ENCODE measurements at regions not wholly inside any gene's neighbourhood (a gene's known extent, or its start where the extent isn't known, plus 50 kb on each side); places are given as distances from the start of the nearest gene placed in this dataset.

- Histone ChIP-seq H3K79me2 (ENCODE audit: insufficient read depth, low read depth, low read length) (no peaks in the 10 kb centered on the region), H3K4me2 (ENCODE audit: low read length) (no peak overlapping the region), H3K4me3 (ENCODE audit: low read depth, low read length, poor library complexity, severe bottlenecking) (no peak overlapping the region), H3K4me1 (ENCODE audit: insufficient read depth, low read length, poor library complexity, severe bottlenecking) (no peaks in the 10 kb centered on the region), H3K27ac (ENCODE audit: low read depth, low read length, poor library complexity, severe bottlenecking) (no peak overlapping the region), H3K9me2 (ENCODE audit: insufficient read depth, low read length) (no peaks in the 10 kb centered on the region), H2AFZ (ENCODE audit: low read length) (no peak overlapping the region), H3K36me3 (ENCODE audit: insufficient read depth, low read length) (no peaks in the 10 kb centered on the region), H3K9me3 (ENCODE audit: low read length) (no peaks in the 10 kb centered on the region), H4K20me1 (ENCODE audit: insufficient read depth, low read length) (no peaks in the 10 kb centered on the region)
- POLR2A ChIA-PET = no interaction called here
- BruUV-seq (replicated peaks) = no TSS peak
- intact Hi-C loops (cut with micrococcal nuclease; ENCODE audit: unreplicated experiment) = no loop called here
- CTCF ChIA-PET (ENCODE audit: unreplicated experiment) = no interaction called here
- DNase-seq (ENCODE audit: low spot score) = no peak
- no peak for TF ChIP-seq EZH2phosphoT487 (IDR thresholded peaks at IDR 0.05; ENCODE audit: borderline replicate concordance, low read depth, low read length)
- TF ChIP-seq, protein P1, sequence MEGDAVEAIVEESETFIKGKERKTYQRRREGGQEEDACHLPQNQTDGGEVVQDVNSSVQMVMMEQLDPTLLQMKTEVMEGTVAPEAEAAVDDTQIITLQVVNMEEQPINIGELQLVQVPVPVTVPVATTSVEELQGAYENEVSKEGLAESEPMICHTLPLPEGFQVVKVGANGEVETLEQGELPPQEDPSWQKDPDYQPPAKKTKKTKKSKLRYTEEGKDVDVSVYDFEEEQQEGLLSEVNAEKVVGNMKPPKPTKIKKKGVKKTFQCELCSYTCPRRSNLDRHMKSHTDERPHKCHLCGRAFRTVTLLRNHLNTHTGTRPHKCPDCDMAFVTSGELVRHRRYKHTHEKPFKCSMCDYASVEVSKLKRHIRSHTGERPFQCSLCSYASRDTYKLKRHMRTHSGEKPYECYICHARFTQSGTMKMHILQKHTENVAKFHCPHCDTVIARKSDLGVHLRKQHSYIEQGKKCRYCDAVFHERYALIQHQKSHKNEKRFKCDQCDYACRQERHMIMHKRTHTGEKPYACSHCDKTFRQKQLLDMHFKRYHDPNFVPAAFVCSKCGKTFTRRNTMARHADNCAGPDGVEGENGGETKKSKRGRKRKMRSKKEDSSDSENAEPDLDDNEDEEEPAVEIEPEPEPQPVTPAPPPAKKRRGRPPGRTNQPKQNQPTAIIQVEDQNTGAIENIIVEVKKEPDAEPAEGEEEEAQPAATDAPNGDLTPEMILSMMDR (conservative IDR thresholded peaks at IDR 0.05; ENCODE audit: low read length) = no peak
Measured at GRCh38 chr4:119774840-119775239, 146.2 kb upstream of the PDE5A start.

DNA sequence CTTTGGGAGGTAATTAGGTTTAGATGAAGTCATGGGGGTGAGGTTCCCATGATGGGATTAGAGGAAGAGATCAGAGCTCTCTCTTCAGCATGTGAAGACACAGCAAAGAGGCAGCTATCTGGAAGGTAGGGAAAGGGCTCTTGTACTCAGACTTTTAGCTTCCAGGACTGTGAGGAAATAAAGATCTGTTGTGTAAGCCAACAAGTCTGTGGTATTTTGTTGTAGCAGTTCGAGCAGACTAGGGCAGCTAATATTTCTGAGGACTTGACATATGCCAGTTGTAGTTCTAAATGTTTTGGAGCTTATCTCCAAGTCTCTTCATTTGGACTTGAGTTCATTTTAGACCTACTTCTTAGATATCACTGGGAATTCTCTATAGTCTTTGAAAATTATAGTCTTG is 137.3 kb upstream of the PDE5A start:
- Histone ChIP-seq H3K79me2 (ENCODE audit: insufficient read depth, low read depth, low read length) (no peaks in the 10 kb centered on the region), H3K9me2 (ENCODE audit: insufficient read depth, low read length) (no peaks in the 10 kb centered on the region), H3K27ac (ENCODE audit: low read depth, low read length, poor library complexity, severe bottlenecking) (no peak overlapping the region), H3K36me3 (ENCODE audit: insufficient read depth, low read length) (no peaks in the 10 kb centered on the region), H3K9me3 (ENCODE audit: low read length) (no peaks in the 10 kb centered on the region), H3K4me3 (ENCODE audit: low read depth, low read length, poor library complexity, severe bottlenecking) (no peak overlapping the region), H3K4me1 (ENCODE audit: insufficient read depth, low read length, poor library complexity, severe bottlenecking) (no peaks in the 10 kb centered on the region), H2AFZ (ENCODE audit: low read length) (no peak overlapping the region), H3K4me2 (ENCODE audit: low read length) (no peak overlapping the region), H4K20me1 (ENCODE audit: insufficient read depth, low read length) (no peaks in the 10 kb centered on the region)
- ChIA-PET CTCF (ENCODE audit: unreplicated experiment) (interaction anchor here (0.9 kb wide), 1 partner anchor 34 kb away, joined by 3 read pairs; no protein-coding TSS in a partner anchor), POLR2A (interaction anchor here (0.6 to 1.2 kb wide), 4 partner anchors 18 to 1250 kb away, joined by 3 read pairs; no protein-coding TSS in a partner anchor)
- TF ChIP-seq, protein P1 (conservative IDR thresholded peaks at IDR 0.05; ENCODE audit: low read length) = no peak
- no peak for TF ChIP-seq EZH2phosphoT487 (IDR thresholded peaks at IDR 0.05; ENCODE audit: borderline replicate concordance, low read depth, low read length)
- intact Hi-C loops (cut with micrococcal nuclease; ENCODE audit: unreplicated experiment) = no loop called here
- BruUV-seq (replicated peaks) = no TSS peak
- no peak for DNase-seq (ENCODE audit: low spot score)

GRCh38 chr4:119765469-119765868 is 136.9 kb upstream of the PDE5A start:
- H3K4me1 ChIP-seq (ENCODE audit: insufficient read depth, low read length, poor library complexity, severe bottlenecking) = no peaks in the 10 kb centered on the region
- H3K9me3 ChIP-seq (ENCODE audit: low read length) = no peaks in the 10 kb centered on the region
- ChIA-PET POLR2A (interaction anchor here (0.7 to 1.2 kb wide), 3 partner anchors 18 to 63 kb away, joined by 3 read pairs; no protein-coding TSS in a partner anchor), CTCF (ENCODE audit: unreplicated experiment) (no interaction called here)
- no peak overlapping the region for H3K4me3 ChIP-seq (ENCODE audit: low read depth, low read length, poor library complexity, severe bottlenecking)
- no peak overlapping the region for H3K4me2 ChIP-seq (ENCODE audit: low read length)
- DNase-seq (ENCODE audit: low spot score) = no peak
- no peaks in the 10 kb centered on the region for H4K20me1 ChIP-seq (ENCODE audit: insufficient read depth, low read length)
- intact Hi-C loops (cut with micrococcal nuclease; ENCODE audit: unreplicated experiment) = no loop called here
- BruUV-seq (replicated peaks) = no TSS peak
- no peaks in the 10 kb centered on the region for H3K36me3 ChIP-seq (ENCODE audit: insufficient read depth, low read length)
- no peaks in the 10 kb centered on the region for H3K79me2 ChIP-seq (ENCODE audit: insufficient read depth, low read depth, low read length)
- no peak overlapping the region for H3K27ac ChIP-seq (ENCODE audit: low read depth, low read length, poor library complexity, severe bottlenecking)
- TF ChIP-seq, protein P1 (conservative IDR thresholded peaks at IDR 0.05; ENCODE audit: low read length) = no peak
- TF ChIP-seq EZH2phosphoT487 (IDR thresholded peaks at IDR 0.05; ENCODE audit: borderline replicate concordance, low read depth, low read length) = no peak
- H3K9me2 ChIP-seq (ENCODE audit: insufficient read depth, low read length) = no peaks in the 10 kb centered on the region
- no peak overlapping the region for H2AFZ ChIP-seq (ENCODE audit: low read length)

Measured in OCI-LY7 (cell line).